HUES6 (cell line): ENCODE measurements at regions not wholly inside any gene's neighbourhood (a gene's known extent, or its start where the extent isn't known, plus 50 kb on each side); places are given as distances from the start of the nearest gene placed in this dataset.

Experiments
- H3K27ac ChIP-seq: 2 replicates; pipeline ENCODE4 v1.7.0; 2013; ENCODE audit warnings: low read depth, mild to moderate bottlenecking, low read length, inconsistent platforms
- H3K27me3 ChIP-seq: 2 replicates; pipeline ENCODE4 v1.6.1; 2013; ENCODE audit warnings: low read length; ENCODE audit not compliant: control insufficient read depth, insufficient read depth
- H3K36me3 ChIP-seq: 2 replicates; pipeline ENCODE4 v1.6.1; 2013; ENCODE audit warnings: low read length; ENCODE audit not compliant: control insufficient read depth, insufficient read depth
- H3K4me1 ChIP-seq: 2 replicates; pipeline ENCODE4 v1.6.1; 2013; ENCODE audit warnings: low read length; ENCODE audit not compliant: control insufficient read depth, insufficient read depth
- H3K4me3 ChIP-seq: 2 replicates; pipeline ENCODE4 v1.5.1; 2013; ENCODE audit warnings: low read depth, low read length
- H3K9ac ChIP-seq: one replicate; pipeline ENCODE4 v1.6.1; 2013; ENCODE audit warnings: mild to moderate bottlenecking, low read length
- H3K9me3 ChIP-seq: 2 replicates; pipeline ENCODE4 v1.6.1; 2013; ENCODE audit warnings: low read depth, low read length; ENCODE audit not compliant: control insufficient read depth, insufficient read depth

DNA sequence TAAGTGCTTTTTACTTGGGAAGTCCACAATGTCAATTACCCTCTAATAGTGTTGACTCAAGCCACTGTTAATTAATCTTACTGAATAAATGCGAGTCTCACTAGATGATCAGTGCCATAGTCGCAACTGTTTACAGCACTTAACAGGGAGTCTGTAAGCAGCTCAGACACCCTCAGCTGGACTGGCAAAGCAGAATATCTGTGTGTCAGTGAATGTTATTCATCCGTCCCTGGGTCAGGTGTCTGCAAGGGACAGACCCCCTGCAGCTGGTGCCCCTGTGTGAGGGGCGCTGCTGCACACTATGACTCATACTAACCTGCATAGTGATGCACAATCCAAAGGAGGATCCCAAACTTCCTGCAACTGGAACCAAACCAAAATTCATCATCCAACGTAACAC lies 306.5 kb downstream of the HHIPL2 start:
- Histone ChIP-seq H3K27ac (no peak overlapping the region), H3K4me1 (peaks cover 23% of the 10 kb centered on the region), H3K9me3 (no peaks in the 10 kb centered on the region), H3K27me3 (no peaks in the 10 kb centered on the region), H3K36me3 (no peaks in the 10 kb centered on the region), H3K4me3 (no peak overlapping the region), H3K9ac (no peak overlapping the region)

DNA sequence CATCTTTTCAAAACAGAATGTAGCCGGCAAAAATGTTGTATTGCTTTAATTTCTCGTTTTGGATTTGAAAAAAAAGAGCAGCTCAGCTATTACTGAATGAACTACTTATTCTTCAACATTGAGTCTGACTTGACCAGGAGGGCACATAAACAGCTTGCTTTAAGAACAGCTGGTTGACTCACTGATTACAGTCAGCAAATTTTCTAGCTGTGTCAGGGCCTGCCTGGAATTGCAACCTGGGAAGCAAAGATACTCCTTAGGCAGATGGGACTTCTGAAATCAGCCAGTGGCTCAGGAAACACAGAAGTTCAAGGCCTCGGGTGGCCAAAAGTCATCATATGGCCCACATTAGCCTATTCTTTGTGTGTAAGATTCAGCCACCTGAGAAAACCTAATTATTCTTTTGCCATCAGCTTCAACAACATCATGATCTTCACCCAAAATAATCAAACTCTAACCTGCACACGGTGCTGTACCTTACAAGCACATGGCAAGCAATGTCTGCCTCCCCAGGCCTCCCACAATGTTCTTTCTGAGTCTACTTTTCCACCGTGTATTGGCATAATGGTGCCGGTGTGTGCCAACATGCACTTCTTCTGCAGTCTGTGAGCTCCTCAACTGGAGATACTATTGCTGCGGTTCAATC lies 307.2 kb downstream of the HHIPL2 start:
- Histone ChIP-seq H3K4me1 (peaks cover 21% of the 10 kb centered on the region), H3K27ac (no peak overlapping the region), H3K9me3 (no peaks in the 10 kb centered on the region), H3K4me3 (no peak overlapping the region), H3K27me3 (no peaks in the 10 kb centered on the region), H3K36me3 (no peaks in the 10 kb centered on the region), H3K9ac (no peak overlapping the region)

DNA sequence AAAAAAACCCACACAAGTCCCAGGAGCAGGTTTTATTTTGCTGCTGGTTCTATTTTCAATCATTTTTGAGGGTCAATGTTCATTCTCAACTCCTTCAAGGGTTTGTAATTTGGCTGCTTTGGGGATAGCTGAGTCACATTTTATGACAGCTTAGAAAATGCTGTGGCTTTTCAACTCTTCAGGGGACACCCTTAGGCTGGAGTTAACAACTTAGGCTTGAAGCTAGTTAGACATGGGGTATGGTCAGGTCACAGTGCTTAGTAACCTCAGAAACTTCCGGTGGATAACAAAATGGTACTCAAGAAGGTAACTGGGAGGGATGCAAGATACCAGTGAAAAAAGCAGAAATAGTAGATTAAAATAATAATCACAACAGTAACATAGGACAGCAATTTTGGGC lies 308.8 kb downstream of the HHIPL2 start:
- peaks cover 18% of the 10 kb centered on the region for H3K4me1 ChIP-seq
- H3K4me3 ChIP-seq, result no peak overlapping the region
- no peaks in the 10 kb centered on the region for H3K9me3 ChIP-seq

DNA sequence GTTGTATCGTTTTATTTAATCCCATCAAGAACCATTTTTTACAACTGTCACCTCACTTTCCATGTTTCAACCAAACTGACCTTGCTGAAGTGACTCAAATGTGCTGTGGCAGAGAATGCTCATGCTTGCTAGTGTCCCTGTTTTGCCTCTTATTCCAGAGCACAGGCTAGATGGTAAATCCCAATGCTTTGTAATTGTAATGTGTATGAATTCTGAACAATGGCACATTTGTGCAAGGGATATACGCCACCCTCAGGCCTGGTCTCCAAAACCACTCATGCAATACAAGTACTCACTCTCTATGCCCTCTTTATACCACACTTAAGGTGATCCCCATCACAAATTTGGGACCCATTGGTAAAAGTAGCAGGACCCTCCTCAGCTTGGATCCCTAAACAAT lies 313.6 kb downstream of the HHIPL2 start:
- Histone ChIP-seq H3K9me3 (no peaks in the 10 kb centered on the region), H3K4me3 (no peak overlapping the region), H3K4me1 (no peaks in the 10 kb centered on the region), H3K27ac (no peak overlapping the region), H3K9ac (no peak overlapping the region), H3K36me3 (no peaks in the 10 kb centered on the region), H3K27me3 (no peaks in the 10 kb centered on the region)

More for the DNA sequence above, 308.8 kb downstream of the HHIPL2 start:
- no peaks in the 10 kb centered on the region for H3K27me3 ChIP-seq
- no peak overlapping the region for H3K9ac ChIP-seq
- H3K36me3 ChIP-seq, result no peaks in the 10 kb centered on the region
- no peak overlapping the region for H3K27ac ChIP-seq

DNA sequence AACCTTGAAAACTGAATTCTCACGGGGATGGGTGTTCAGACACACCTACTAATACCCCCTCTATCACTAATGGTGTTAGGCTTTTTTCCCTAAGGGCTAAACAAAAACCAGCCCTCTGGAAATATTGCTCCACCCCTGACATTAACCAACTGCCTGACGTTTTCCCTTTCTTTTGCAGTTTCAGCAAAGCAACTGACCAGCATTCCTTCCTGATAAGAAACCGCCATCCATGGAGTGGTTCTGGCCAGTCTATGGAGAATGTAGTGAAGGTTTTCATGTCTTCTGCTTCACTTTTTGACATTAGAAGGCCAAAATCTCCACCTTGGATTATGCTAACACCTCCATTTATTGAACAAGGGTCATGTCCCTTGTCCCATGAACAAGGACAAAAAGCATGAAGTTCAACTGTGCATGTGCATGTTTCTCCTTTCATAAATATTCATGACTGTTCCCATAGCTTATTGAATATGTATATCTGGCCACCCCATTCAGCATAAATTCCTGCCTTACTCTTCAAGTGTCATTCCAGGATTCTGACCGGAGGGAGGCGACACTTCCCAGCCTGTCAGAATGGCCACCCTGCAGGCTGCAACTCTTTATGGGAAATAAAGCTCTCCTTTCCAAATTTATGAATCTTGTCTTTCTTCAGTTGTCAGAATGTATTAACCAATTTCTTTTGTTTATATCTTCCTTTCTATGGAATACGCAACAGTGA lies 314.3 kb downstream of the HHIPL2 start:
- H3K9ac ChIP-seq, result no peak overlapping the region
- H3K27me3 ChIP-seq, result no peaks in the 10 kb centered on the region
- H3K27ac ChIP-seq, result no peak overlapping the region
- no peak overlapping the region for H3K4me3 ChIP-seq
- no peaks in the 10 kb centered on the region for H3K36me3 ChIP-seq
- H3K4me1 ChIP-seq, result no peaks in the 10 kb centered on the region
- H3K9me3 ChIP-seq, result no peaks in the 10 kb centered on the region

DNA sequence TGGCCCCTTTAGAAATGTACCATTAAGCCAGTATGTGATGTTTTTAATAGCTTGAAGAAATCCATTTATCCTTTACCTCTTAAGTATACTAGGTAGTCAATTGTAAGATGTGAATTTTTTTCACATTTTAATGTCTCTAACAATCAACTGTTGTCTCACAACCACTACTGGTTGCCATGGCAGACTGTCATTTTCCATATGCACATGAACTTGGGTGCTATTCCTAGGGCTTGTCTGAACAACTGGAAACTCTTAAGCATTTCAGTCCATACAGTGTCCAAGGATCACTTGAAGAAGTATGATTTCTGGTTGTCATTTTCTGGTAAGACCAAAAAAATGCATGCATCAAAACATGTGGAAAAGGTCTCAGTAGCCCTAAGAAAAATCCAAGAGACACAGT lies 315.1 kb downstream of the HHIPL2 start:
- Histone ChIP-seq H3K27me3 (no peaks in the 10 kb centered on the region), H3K4me1 (no peaks in the 10 kb centered on the region), H3K27ac (no peak overlapping the region), H3K9ac (no peak overlapping the region), H3K9me3 (no peaks in the 10 kb centered on the region), H3K36me3 (no peaks in the 10 kb centered on the region), H3K4me3 (no peak overlapping the region)

DNA sequence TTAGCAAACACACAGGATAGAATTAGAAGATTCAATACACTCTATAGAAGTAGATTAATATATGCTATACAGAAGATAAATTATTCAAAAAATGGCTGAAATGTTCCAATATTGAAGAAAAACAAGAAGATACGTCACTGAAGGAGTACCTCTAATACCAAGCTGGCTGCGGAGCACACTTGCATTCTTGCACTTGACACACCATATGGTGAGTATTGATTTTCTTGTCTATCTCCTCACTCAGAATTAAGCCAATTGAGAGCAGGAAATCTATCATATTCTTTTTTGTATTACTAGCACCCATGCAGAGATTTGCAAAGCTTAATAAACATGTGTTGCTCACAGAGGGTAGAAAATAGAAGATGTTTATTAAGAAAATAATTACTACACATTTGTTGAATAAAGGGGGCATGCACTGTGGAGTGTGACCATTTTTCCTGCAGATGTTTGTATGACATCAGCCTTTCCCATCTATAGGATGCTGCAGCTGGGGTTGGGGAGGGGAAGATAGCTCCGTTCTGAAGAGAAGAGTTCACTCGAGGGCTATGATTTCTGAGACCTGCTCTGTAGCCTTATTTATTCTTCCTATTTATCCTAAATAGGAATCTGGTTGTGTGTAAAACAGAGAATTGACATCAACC lies 318.1 kb downstream of the HHIPL2 start:
- no peak overlapping the region for H3K9ac ChIP-seq
- no peak overlapping the region for H3K27ac ChIP-seq
- H3K36me3 ChIP-seq, result no peaks in the 10 kb centered on the region
- H3K4me3 ChIP-seq, result no peak overlapping the region
- H3K4me1 ChIP-seq, result no peaks in the 10 kb centered on the region
- H3K9me3 ChIP-seq, result no peaks in the 10 kb centered on the region
- no peaks in the 10 kb centered on the region for H3K27me3 ChIP-seq

DNA sequence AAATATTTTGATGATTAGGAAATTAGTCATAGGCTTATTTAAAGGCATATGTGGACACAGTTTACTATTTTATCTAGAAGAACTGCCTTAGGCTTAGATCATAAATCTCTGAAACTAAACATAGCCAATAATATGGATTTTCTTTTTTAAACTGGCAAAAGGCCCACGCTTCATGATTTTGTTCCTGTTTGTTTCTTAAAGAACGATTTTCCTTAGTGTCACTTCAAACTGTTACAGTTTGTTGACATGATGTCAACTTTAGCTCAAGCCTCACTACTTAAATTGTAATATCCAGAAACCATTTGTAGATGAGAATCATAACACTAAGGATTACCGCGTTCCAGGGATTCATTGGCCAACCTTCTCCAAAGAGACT lies 322.6 kb downstream of the HHIPL2 start:
- Histone ChIP-seq H3K27ac (no peak overlapping the region), H3K36me3 (no peaks in the 10 kb centered on the region), H3K27me3 (no peaks in the 10 kb centered on the region), H3K4me1 (peaks cover 9% of the 10 kb centered on the region), H3K9me3 (peaks cover 17% of the 10 kb centered on the region), H3K9ac (no peak overlapping the region), H3K4me3 (no peak overlapping the region)

DNA sequence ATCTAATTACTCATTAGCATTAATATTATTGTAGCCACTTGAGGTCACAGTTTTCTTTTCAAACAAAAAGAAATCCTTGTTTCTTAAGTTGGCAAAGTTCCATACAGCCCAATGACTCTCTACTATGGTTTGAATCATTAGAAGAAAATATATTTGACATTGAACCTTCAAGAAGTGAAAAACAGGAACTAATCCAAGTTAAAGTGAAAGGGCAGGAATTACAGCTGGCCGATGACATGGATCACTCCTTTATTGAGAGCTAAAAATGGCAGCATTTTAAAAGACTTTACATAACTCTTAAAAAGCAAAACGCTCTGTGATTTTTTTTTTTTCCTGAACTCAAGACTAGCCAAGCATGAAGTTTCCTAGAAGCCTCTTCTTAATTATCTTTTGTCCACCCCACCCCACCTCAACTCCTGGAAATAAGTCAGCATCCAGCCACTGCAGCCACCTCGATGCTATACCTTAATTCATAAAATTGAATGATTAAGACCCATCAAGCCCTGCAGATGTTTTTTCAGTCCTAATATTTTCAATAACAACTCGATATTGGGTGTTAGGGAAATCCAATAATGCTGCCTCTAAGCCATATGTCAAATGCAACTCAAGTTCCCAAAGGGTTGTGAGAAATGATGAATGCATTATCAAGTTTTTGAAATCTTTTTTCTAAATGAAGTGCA lies 323.1 kb downstream of the HHIPL2 start:
- no peak overlapping the region for H3K4me3 ChIP-seq
- no peaks in the 10 kb centered on the region for H3K27me3 ChIP-seq
- peaks cover 22% of the 10 kb centered on the region for H3K9me3 ChIP-seq
- H3K36me3 ChIP-seq, result no peaks in the 10 kb centered on the region
- H3K27ac ChIP-seq, result no peak overlapping the region
- no peak overlapping the region for H3K9ac ChIP-seq
- H3K4me1 ChIP-seq, result peaks cover 9% of the 10 kb centered on the region

DNA sequence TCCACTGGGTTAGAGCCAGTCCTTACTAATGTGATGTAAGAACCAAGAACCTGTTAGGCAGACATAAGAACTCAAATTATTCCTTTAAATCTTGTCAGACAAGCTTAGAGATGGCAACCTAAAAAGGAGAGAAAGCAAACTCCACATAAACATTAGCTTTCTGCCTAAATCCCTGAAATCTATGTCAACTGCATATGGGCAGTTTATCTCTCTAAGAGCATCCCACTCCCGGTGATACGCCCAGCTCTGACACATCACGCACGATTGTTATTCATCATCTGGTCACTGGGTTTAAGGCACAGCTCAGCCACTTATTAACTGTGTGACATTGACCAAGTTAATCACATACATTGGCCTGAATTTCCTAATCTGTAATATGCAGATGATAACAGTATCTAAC lies 323.7 kb downstream of the HHIPL2 start:
- H3K27ac ChIP-seq, result no peak overlapping the region
- H3K27me3 ChIP-seq, result no peaks in the 10 kb centered on the region
- peaks cover 25% of the 10 kb centered on the region for H3K9me3 ChIP-seq
- H3K9ac ChIP-seq, result no peak overlapping the region
- no peak overlapping the region for H3K4me3 ChIP-seq
- no peaks in the 10 kb centered on the region for H3K36me3 ChIP-seq
- H3K4me1 ChIP-seq, result peaks cover 9% of the 10 kb centered on the region

DNA sequence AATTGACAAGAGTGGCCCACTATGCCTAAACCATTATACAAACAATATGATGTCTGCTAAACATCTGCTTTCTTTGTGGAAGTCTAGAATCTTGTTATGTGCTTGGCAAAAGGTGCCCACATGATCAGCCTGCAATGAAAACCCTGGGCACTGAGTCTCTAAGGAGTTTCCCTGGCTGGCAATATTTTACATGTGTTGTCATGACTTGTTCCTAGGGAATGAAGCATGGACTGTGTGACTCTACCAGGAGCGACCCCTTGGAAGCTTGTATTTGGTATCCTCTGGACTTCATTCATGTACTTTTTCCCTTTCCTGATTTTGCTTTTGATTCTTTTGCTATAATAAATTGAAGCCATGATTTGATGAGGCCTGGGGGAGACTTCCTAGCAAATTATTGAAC lies 324.9 kb downstream of the HHIPL2 start:
- peaks cover 9% of the 10 kb centered on the region for H3K4me1 ChIP-seq
- H3K27me3 ChIP-seq, result no peaks in the 10 kb centered on the region
- no peak overlapping the region for H3K9ac ChIP-seq
- H3K27ac ChIP-seq, result no peak overlapping the region
- H3K4me3 ChIP-seq, result no peak overlapping the region
- no peaks in the 10 kb centered on the region for H3K36me3 ChIP-seq
- H3K9me3 ChIP-seq, result peaks cover 30% of the 10 kb centered on the region
